ENCODE measurements at regions not wholly inside any gene's neighbourhood (a gene's known extent, or its start where the extent isn't known, plus 50 kb on each side); places are given as distances from the start of the nearest gene placed in this dataset.

- no peak overlapping the region for H3K4me3 ChIP-seq (replicated peaks; ENCODE audit: low read depth, low read length)
- H3K27me3 ChIP-seq (replicated peaks; ENCODE audit: control insufficient read depth, insufficient read depth, low read length) = no peaks in the 10 kb centered on the region
- H3K36me3 ChIP-seq (ENCODE audit: control insufficient read depth, insufficient read depth, low read length) = no peaks in the 10 kb centered on the region
- DNase-seq (ENCODE audit: extremely low read depth, insufficient read length) = no peak
- TF ChIP-seq CTCF (IDR thresholded peaks at IDR 0.05; ENCODE audit: insufficient read depth, low read length, poor library complexity, severe bottlenecking) = no peak
Observed at GRCh38 chr4:175932116-175932515, 120.1 kb upstream of the GPM6A start.

GRCh38 chr4:175934506-175934905 lies 122.4 kb upstream of the GPM6A start:
- H3K36me3 ChIP-seq (ENCODE audit: control insufficient read depth, insufficient read depth, low read length) = no peaks in the 10 kb centered on the region
- TF ChIP-seq CTCF (IDR thresholded peaks at IDR 0.05; ENCODE audit: insufficient read depth, low read length, poor library complexity, severe bottlenecking) = no peak
- DNase-seq (ENCODE audit: extremely low read depth, insufficient read length) = no peak
- no peaks in the 10 kb centered on the region for H3K27me3 ChIP-seq (replicated peaks; ENCODE audit: control insufficient read depth, insufficient read depth, low read length)
- H3K4me3 ChIP-seq (replicated peaks; ENCODE audit: low read depth, low read length) = no peak overlapping the region

- no peaks in the 10 kb centered on the region for H3K36me3 ChIP-seq (ENCODE audit: control insufficient read depth, insufficient read depth, low read length)
- no peak for TF ChIP-seq CTCF (IDR thresholded peaks at IDR 0.05; ENCODE audit: insufficient read depth, low read length, poor library complexity, severe bottlenecking)
- H3K4me3 ChIP-seq (replicated peaks; ENCODE audit: low read depth, low read length) = no peak overlapping the region
- no peak for DNase-seq (ENCODE audit: extremely low read depth, insufficient read length)
- H3K27me3 ChIP-seq (replicated peaks; ENCODE audit: control insufficient read depth, insufficient read depth, low read length) = no peaks in the 10 kb centered on the region
Observed at GRCh38 chr4:175935016-175935661, 123.1 kb upstream of the GPM6A start.

- no peak for DNase-seq (ENCODE audit: extremely low read depth, insufficient read length)
- no peak for TF ChIP-seq CTCF (IDR thresholded peaks at IDR 0.05; ENCODE audit: insufficient read depth, low read length, poor library complexity, severe bottlenecking)
- no peaks in the 10 kb centered on the region for H3K36me3 ChIP-seq (ENCODE audit: control insufficient read depth, insufficient read depth, low read length)
- no peak overlapping the region for H3K4me3 ChIP-seq (replicated peaks; ENCODE audit: low read depth, low read length)
- no peaks in the 10 kb centered on the region for H3K27me3 ChIP-seq (replicated peaks; ENCODE audit: control insufficient read depth, insufficient read depth, low read length)
Observed at GRCh38 chr4:175944126-175944910, 121.3 kb upstream of the WDR17 start.

GRCh38 chr4:175946472-175947116 lies 119.0 kb upstream of the WDR17 start:
- DNase-seq (ENCODE audit: extremely low read depth, insufficient read length) = peak; percentile 18

More at GRCh38 chr4:175946472-175947116, 119.0 kb upstream of the WDR17 start:
- Histone ChIP-seq H3K36me3 (ENCODE audit: control insufficient read depth, insufficient read depth, low read length) (no peaks in the 10 kb centered on the region), H3K4me3 (replicated peaks; ENCODE audit: low read depth, low read length) (no peak overlapping the region), H3K27me3 (replicated peaks; ENCODE audit: control insufficient read depth, insufficient read depth, low read length) (no peaks in the 10 kb centered on the region)
- no peak for TF ChIP-seq CTCF (IDR thresholded peaks at IDR 0.05; ENCODE audit: insufficient read depth, low read length, poor library complexity, severe bottlenecking)
